MM.1S (cell line): ENCODE measurements at regions not wholly inside any gene's neighbourhood (a gene's known extent, or its start where the extent isn't known, plus 50 kb on each side); places are given as distances from the start of the nearest gene placed in this dataset.

Source experiments
- DNase-seq: peaks from one replicate; pipeline ENCODE4 v3.0.0-alpha.2; 2015
- H2AFZ ChIP-seq: fragments of 300-600 bp; sonication (generic); 2 replicates; pipeline ENCODE4 v1.6.0; 2016; ENCODE audit warnings: antibody characterized with exemption, low read length
- H3F3A ChIP-seq: fragments of 300-600 bp; sonication (generic); 2 replicates; pipeline ENCODE4 v1.6.1; 2016; ENCODE audit warnings: mild to moderate bottlenecking, antibody characterized with exemption, low read length, moderate library complexity, mixed read lengths; ENCODE audit not compliant: insufficient read depth
- H3K27ac ChIP-seq: fragments of 300-600 bp; sonication (generic); 2 replicates; pipeline ENCODE4 v1.5.1; 2016; ENCODE audit warnings: mild to moderate bottlenecking, low read length
- H3K27me3 ChIP-seq: fragments of 300-600 bp; sonication (generic); replicated peaks from 2 replicates; pipeline ENCODE4 v1.6.0; 2016; ENCODE audit warnings: low read length; ENCODE audit not compliant: insufficient read depth
- H3K36me3 ChIP-seq: fragments of 300-600 bp; sonication (generic); replicated peaks from 2 replicates; pipeline ENCODE4 v1.6.1; 2016; ENCODE audit warnings: mild to moderate bottlenecking, low read length, mixed read lengths; ENCODE audit not compliant: insufficient read depth
- H3K4me1 ChIP-seq: fragments of 300-600 bp; sonication (generic); 2 replicates; pipeline ENCODE4 v1.6.1; 2016; ENCODE audit warnings: low read length, mixed read lengths
- H3K4me2 ChIP-seq: fragments of 300-600 bp; sonication (generic); 2 replicates; pipeline ENCODE4 v1.6.0; 2016; ENCODE audit warnings: low read depth, low read length
- H3K4me3 ChIP-seq: fragments of 300-600 bp; sonication (generic); 2 replicates; pipeline ENCODE4 v1.5.1; 2016; ENCODE audit warnings: low read length, mixed read lengths
- H3K79me2 ChIP-seq: fragments of 300-600 bp; sonication (generic); 2 replicates; pipeline ENCODE4 v1.6.1; 2016; ENCODE audit warnings: mixed run types, low read length, mixed read lengths
- H3K9ac ChIP-seq: fragments of 300-600 bp; sonication (generic); 2 replicates; pipeline ENCODE4 v1.6.1; 2016; ENCODE audit warnings: low read length, mixed read lengths
- H3K9me2 ChIP-seq: fragments of 300-600 bp; sonication (generic); replicated peaks from 2 replicates; pipeline ENCODE4 v1.6.1; 2016; ENCODE audit warnings: mild to moderate bottlenecking, low read length, mixed read lengths; ENCODE audit not compliant: insufficient read depth
- H3K9me3 ChIP-seq: fragments of 300-600 bp; sonication (generic); replicated peaks from 2 replicates; pipeline ENCODE4 v1.6.1; 2016; ENCODE audit warnings: mild to moderate bottlenecking, low read length, mixed read lengths; ENCODE audit not compliant: insufficient read depth
- H4K20me1 ChIP-seq: fragments of 300-600 bp; sonication (generic); 2 replicates; pipeline ENCODE4 v1.6.1; 2016; ENCODE audit warnings: mild to moderate bottlenecking, low read length, moderate library complexity, mixed read lengths; ENCODE audit not compliant: insufficient read depth
- CTCF ChIP-seq: fragments of 300-600 bp; sonication (generic); IDR thresholded peaks from 2 replicates; pipeline ENCODE4 v1.5.1; 2016; ENCODE audit warnings: antibody characterized with exemption, low read length, mixed read lengths
- EZH2 ChIP-seq: fragments of 300-600 bp; sonication (generic); optimal IDR thresholded peaks from 2 replicates; pipeline ENCODE3; 2017; ENCODE audit warnings: low read depth, mild to moderate bottlenecking, antibody characterized with exemption, low read length, mixed read lengths
- EZH2phosphoT487 ChIP-seq: fragments of 300-600 bp; sonication (generic); IDR thresholded peaks from 2 replicates; pipeline ENCODE4 v1.6.1; 2018; ENCODE audit warnings: antibody characterized with exemption, low read length

GRCh38 chr2:78476619-78477229 lies 548.8 kb upstream of the REG3G start:
- H3K27ac ChIP-seq = no peak overlapping the region
- no peaks in the 10 kb centered on the region for H3K27me3 ChIP-seq
- no peak for DNase-seq
- no peak overlapping the region for H3K9ac ChIP-seq
- no peak for TF ChIP-seq EZH2phosphoT487
- no peak for TF ChIP-seq EZH2
- no peak for TF ChIP-seq CTCF
- no peak overlapping the region for H3K4me2 ChIP-seq
- H3K4me1 ChIP-seq = no peaks in the 10 kb centered on the region
- no peak overlapping the region for H3K4me3 ChIP-seq
- no peaks in the 10 kb centered on the region for H3K36me3 ChIP-seq
- H2AFZ ChIP-seq = no peak overlapping the region
- no peaks in the 10 kb centered on the region for H4K20me1 ChIP-seq
- H3K9me2 ChIP-seq = no peaks in the 10 kb centered on the region
- no peaks in the 10 kb centered on the region for H3K9me3 ChIP-seq
- H3K79me2 ChIP-seq = no peaks in the 10 kb centered on the region
- no peaks in the 10 kb centered on the region for H3F3A ChIP-seq

GRCh38 chr2:78486565-78486964 lies 538.9 kb upstream of the REG3G start:
- H3K4me1 ChIP-seq = no peaks in the 10 kb centered on the region
- H3K9ac ChIP-seq = no peak overlapping the region
- no peaks in the 10 kb centered on the region for H3K36me3 ChIP-seq
- no peaks in the 10 kb centered on the region for H3F3A ChIP-seq
- no peak for TF ChIP-seq EZH2phosphoT487
- no peak for TF ChIP-seq CTCF
- TF ChIP-seq EZH2 = no peak
- no peaks in the 10 kb centered on the region for H3K79me2 ChIP-seq
- no peak for DNase-seq
- H3K9me3 ChIP-seq = no peaks in the 10 kb centered on the region
- no peak overlapping the region for H3K4me3 ChIP-seq
- no peak overlapping the region for H2AFZ ChIP-seq
- H3K27ac ChIP-seq = no peak overlapping the region
- H3K9me2 ChIP-seq = no peaks in the 10 kb centered on the region
- H3K4me2 ChIP-seq = no peak overlapping the region
- no peaks in the 10 kb centered on the region for H4K20me1 ChIP-seq
- no peaks in the 10 kb centered on the region for H3K27me3 ChIP-seq

- Histone ChIP-seq H2AFZ (no peak overlapping the region), H3K9me3 (no peaks in the 10 kb centered on the region), H3K36me3 (no peaks in the 10 kb centered on the region), H3K9ac (no peak overlapping the region), H3F3A (no peaks in the 10 kb centered on the region), H3K27me3 (no peaks in the 10 kb centered on the region), H3K4me1 (no peaks in the 10 kb centered on the region), H3K9me2 (no peaks in the 10 kb centered on the region), H3K27ac (no peak overlapping the region), H3K4me2 (no peak overlapping the region), H3K79me2 (no peaks in the 10 kb centered on the region), H4K20me1 (no peaks in the 10 kb centered on the region), H3K4me3 (no peak overlapping the region)
- no peak for DNase-seq
- TF ChIP-seq EZH2phosphoT487 (no peak), CTCF (no peak), EZH2 (no peak)
Observed at GRCh38 chr2:78498125-78498524, 527.4 kb upstream of the REG3G start.
